Endothelial cell of umbilical vein (primary cell): ENCODE measurements at regions not wholly inside any gene's neighbourhood (a gene's known extent, or its start where the extent isn't known, plus 50 kb on each side); places are given as distances from the start of the nearest gene placed in this dataset.

Experiments used
- BruUV-seq: library from RNA; stranded (reverse); fragments of 400-500 nt; replicated peaks from 2 replicates; lab custom pipeline; 2021; lab: Mats Ljungman, UMichigan
- CTCF ChIA-PET: fragments of 300-600, 350-600 bp; sonication (Branson Sonifier 250); formaldehyde crosslinking; loops from one replicate; lab custom pipeline; 2021; ENCODE audit warnings: antibody characterized with exemption, inconsistent platforms; lab: Charles Lee
- POLR2A ChIA-PET: fragments of 300-600, 350-600 bp; sonication (Branson Sonifier 250); formaldehyde crosslinking; loops from one replicate; lab custom pipeline; 2021; ENCODE audit warnings: antibody characterized with exemption, inconsistent platforms; lab: Charles Lee
- DNase-seq: peaks from one replicate; pipeline ENCODE4 v3.0.0-alpha.2; 2011; ENCODE audit warnings: low read depth, low spot score
- FAIRE-seq: peaks from 2 replicates; lab custom pipeline; 2011; peaks lifted over from hg19 to GRCh38; lab: Jason Lieb, UNC
- H2AFZ ChIP-seq: 2 replicates; pipeline ENCODE4 v1.6.0; 2012; ENCODE audit warnings: low read depth, low read length, control low read depth, inconsistent platforms
- H3K27ac ChIP-seq: 2 replicates; pipeline ENCODE4 v1.5.1; 2011; ENCODE audit warnings: low read depth, mild to moderate bottlenecking, control low read depth, low read length, moderate library complexity; ENCODE audit not compliant: insufficient read depth
- H3K27me3 ChIP-seq, 2 experiments: 2 replicates each; pipeline versions ENCODE4 v1.6.0 to v1.6.1; 2011; ENCODE audit warnings: low read length in 2 of 2, mixed read lengths in 1 of 2; ENCODE audit not compliant: control insufficient read depth in 2 of 2, insufficient read depth in 2 of 2
- H3K36me3 ChIP-seq, 2 experiments: 2 replicates in 1 of 2; 3 replicates in 1 of 2; pipeline ENCODE4 v1.5.1; 2011; ENCODE audit warnings: low read length in 2 of 2, mild to moderate bottlenecking in 1 of 2, moderate library complexity in 1 of 2; ENCODE audit not compliant: control insufficient read depth in 2 of 2, insufficient read depth in 2 of 2; ENCODE audit errors: extremely low read depth in 1 of 2
- H3K4me1 ChIP-seq: 3 replicates; pipeline ENCODE4 v1.5.1; 2011; ENCODE audit warnings: mild to moderate bottlenecking, low read length; ENCODE audit not compliant: control insufficient read depth, insufficient read depth; ENCODE audit errors: extremely low read depth
- H3K4me2 ChIP-seq: 2 replicates; pipeline ENCODE4 v1.6.1; 2011; ENCODE audit warnings: low read length, control low read depth, mixed read lengths; ENCODE audit not compliant: insufficient read depth
- H3K4me3 ChIP-seq, 3 experiments: fragments of 200-600 bp in 1 of 3; sonication (generic), shearing (Covaris generic) in 1 of 3; replicated peaks in 1 of 3; 2 replicates each; pipeline ENCODE4 v1.5.1; 2011 to 2016; ENCODE audit warnings: control low read depth in 3 of 3, low read length in 3 of 3, mild to moderate bottlenecking in 2 of 3, inconsistent platforms in 1 of 3, low read depth in 1 of 3, moderate library complexity in 1 of 3; ENCODE audit not compliant: insufficient read depth in 1 of 3
- H3K79me2 ChIP-seq: 2 replicates; pipeline ENCODE4 v1.6.0; 2012; ENCODE audit warnings: low read length, inconsistent platforms; ENCODE audit not compliant: control insufficient read depth, insufficient read depth
- H3K9ac ChIP-seq: replicated peaks from 2 replicates; pipeline ENCODE3; 2011; ENCODE audit warnings: low read length, control low read depth; ENCODE audit not compliant: insufficient read depth; ENCODE audit errors: extremely low read depth
- H3K9me1 ChIP-seq: replicated peaks from 3 replicates; pipeline ENCODE4 v1.6.0; 2011; ENCODE audit warnings: mild to moderate bottlenecking, low read length; ENCODE audit not compliant: control insufficient read depth, insufficient read depth; ENCODE audit errors: extremely low read depth
- H3K9me3 ChIP-seq: replicated peaks from 2 replicates; pipeline ENCODE4 v1.5.1; 2012; ENCODE audit warnings: low read length, inconsistent platforms; ENCODE audit not compliant: control insufficient read depth, insufficient read depth
- H4K20me1 ChIP-seq: replicated peaks from 2 replicates; pipeline ENCODE3; 2011; ENCODE audit warnings: mild to moderate bottlenecking, low read length; ENCODE audit not compliant: control insufficient read depth, insufficient read depth; ENCODE audit errors: extremely low read depth
- EZH2 ChIP-seq: IDR thresholded peaks from 2 replicates; pipeline ENCODE4 v1.6.1; 2012; ENCODE audit warnings: borderline replicate concordance, low read depth, mild to moderate bottlenecking, moderate library complexity, low read length, inconsistent platforms; ENCODE audit not compliant: severe bottlenecking
- FOS ChIP-seq: IDR thresholded peaks from 2 replicates; pipeline ENCODE4 v1.6.1; 2011; ENCODE audit warnings: mild to moderate bottlenecking, low read length, moderate library complexity, borderline replicate concordance; ENCODE audit not compliant: insufficient read depth
- MYC ChIP-seq: IDR thresholded peaks from one replicate; pipeline ENCODE4 v1.6.1; 2011; ENCODE audit warnings: mild to moderate bottlenecking, low read depth, low read length
- POLR2A ChIP-seq: IDR thresholded peaks from 2 replicates; pipeline ENCODE4 v1.6.1; 2012; ENCODE audit warnings: low read depth, mild to moderate bottlenecking, control low read depth, low read length
- POLR2AphosphoS5 ChIP-seq: IDR thresholded peaks from 2 replicates; pipeline ENCODE4 v1.6.1; 2012; ENCODE audit warnings: low read depth, mild to moderate bottlenecking, control low read depth, low read length, moderate library complexity; ENCODE audit not compliant: insufficient read depth
- dilution Hi-C: fragments of 300-500 bp; cut with MboI; formaldehyde crosslinking; loops from one replicate; pipeline ENCODE4 v1.15.0; 2019; ENCODE audit warnings: low sequenced_read_pairs; ENCODE audit not compliant: extremely low pct_ligation_motif_present
- intact Hi-C: fragments of 100-400 bp; cut with micrococcal nuclease; formaldehyde crosslinking; loops from one replicate; pipeline ENCODE4 v1.10.0; 2022
- TF ChIP-seq, protein P1 (sequence below): IDR thresholded peaks from 2 replicates; pipeline ENCODE4 v1.6.1; 2011; ENCODE audit not compliant: insufficient read depth, insufficient read length
- TF ChIP-seq, protein P2 (sequence below), 2 donors: IDR thresholded peaks; 1 replicate in 1 of 2; 2 replicates in 1 of 2; pipeline ENCODE4 v1.5.1; 2011; ENCODE audit warnings: low read length in 2 of 2, mild to moderate bottlenecking in 2 of 2, moderate library complexity in 2 of 2, control low read depth in 1 of 2, inconsistent platforms in 1 of 2, low read depth in 1 of 2; ENCODE audit not compliant: insufficient read depth in 1 of 2; ENCODE audit errors: extremely low read depth in 1 of 2

DNA sequence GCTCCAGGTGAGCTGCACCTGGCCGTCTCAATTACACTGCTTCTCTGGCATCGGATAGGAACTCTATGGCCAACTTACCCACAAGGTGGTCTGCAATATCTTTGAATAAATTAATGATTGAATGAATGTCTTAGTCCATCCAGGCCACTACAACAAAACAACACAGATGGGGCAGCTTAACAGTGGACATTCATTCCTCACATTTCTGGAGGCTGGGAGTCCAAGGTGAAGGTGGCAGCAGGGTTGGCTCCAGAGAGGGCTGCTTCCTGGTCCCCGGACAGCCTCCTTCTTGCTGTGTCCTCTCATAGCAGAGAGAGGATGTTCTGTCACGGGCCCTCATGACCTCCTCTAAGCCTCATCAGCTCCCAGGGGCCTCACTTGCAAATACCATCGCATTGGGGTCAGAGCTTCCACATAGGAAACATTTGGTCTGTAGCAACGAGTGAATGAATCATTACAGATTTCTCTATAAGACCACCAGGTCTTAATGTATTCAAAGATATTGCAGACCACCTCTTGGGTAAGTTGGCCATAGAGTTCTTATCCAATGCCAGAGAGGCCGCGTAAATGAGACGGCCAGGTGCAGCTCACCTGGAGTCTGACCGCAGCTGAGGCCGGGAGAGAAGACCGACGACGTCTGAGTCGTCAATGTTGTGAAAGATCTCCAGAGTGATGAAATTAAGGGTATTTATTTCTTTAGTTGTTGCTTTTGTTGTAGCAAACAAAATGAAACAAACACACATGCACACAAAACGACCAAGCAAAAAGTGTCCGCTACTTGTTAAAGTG is 182.7 kb upstream of the C14orf180 start:
- H3K27me3 ChIP-seq: no peaks in the 10 kb centered on the region
- no peaks in the 10 kb centered on the region for H4K20me1 ChIP-seq
- H2AFZ ChIP-seq: no peak overlapping the region
- DNase-seq: no peak
- no peak overlapping the region for H3K27ac ChIP-seq
- ChIA-PET POLR2A (no interaction called here), CTCF (no interaction called here)
- no TSS peak for BruUV-seq
- H3K9ac ChIP-seq: no peak overlapping the region
- dilution Hi-C loops (no loop called here), intact Hi-C loops (no loop called here)
- H3K79me2 ChIP-seq: no peaks in the 10 kb centered on the region
- H3K4me1 ChIP-seq: peaks cover 5% of the 10 kb centered on the region
- no peak overlapping the region for H3K4me3 ChIP-seq
- TF ChIP-seq, protein P1, sequence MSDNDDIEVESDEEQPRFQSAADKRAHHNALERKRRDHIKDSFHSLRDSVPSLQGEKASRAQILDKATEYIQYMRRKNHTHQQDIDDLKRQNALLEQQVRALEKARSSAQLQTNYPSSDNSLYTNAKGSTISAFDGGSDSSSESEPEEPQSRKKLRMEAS: no peak
- no peak for TF ChIP-seq FOS
- no peak for TF ChIP-seq POLR2AphosphoS5
- TF ChIP-seq POLR2A: no peak
- TF ChIP-seq MYC: no peak
- no peak for TF ChIP-seq EZH2
- TF ChIP-seq, protein P2, sequence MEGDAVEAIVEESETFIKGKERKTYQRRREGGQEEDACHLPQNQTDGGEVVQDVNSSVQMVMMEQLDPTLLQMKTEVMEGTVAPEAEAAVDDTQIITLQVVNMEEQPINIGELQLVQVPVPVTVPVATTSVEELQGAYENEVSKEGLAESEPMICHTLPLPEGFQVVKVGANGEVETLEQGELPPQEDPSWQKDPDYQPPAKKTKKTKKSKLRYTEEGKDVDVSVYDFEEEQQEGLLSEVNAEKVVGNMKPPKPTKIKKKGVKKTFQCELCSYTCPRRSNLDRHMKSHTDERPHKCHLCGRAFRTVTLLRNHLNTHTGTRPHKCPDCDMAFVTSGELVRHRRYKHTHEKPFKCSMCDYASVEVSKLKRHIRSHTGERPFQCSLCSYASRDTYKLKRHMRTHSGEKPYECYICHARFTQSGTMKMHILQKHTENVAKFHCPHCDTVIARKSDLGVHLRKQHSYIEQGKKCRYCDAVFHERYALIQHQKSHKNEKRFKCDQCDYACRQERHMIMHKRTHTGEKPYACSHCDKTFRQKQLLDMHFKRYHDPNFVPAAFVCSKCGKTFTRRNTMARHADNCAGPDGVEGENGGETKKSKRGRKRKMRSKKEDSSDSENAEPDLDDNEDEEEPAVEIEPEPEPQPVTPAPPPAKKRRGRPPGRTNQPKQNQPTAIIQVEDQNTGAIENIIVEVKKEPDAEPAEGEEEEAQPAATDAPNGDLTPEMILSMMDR (IDR thresholded peaks at IDR 0.05; ENCODE audit: extremely low read depth in 1 of 2, insufficient read depth in 1 of 2, low read depth in 1 of 2, low read length in 2 of 2): no peak
- no peaks in the 10 kb centered on the region for H3K9me1 ChIP-seq
- no peaks in the 10 kb centered on the region for H3K36me3 ChIP-seq
- H3K4me2 ChIP-seq: no peak overlapping the region
- FAIRE-seq: no peak
- H3K9me3 ChIP-seq: no peaks in the 10 kb centered on the region
